MG63 (cell line): ENCODE measurements at regions not wholly inside any gene's neighbourhood (a gene's known extent, or its start where the extent isn't known, plus 50 kb on each side); places are given as distances from the start of the nearest gene placed in this dataset.

ENCODE experiments used
- DNase-seq: peaks from one replicate; pipeline ENCODE4 v3.0.0-alpha.2; 2020
- H3K27me3 ChIP-seq: fragments of 250-450 bp; sonication (Bioruptor Pico); 2 replicates; pipeline ENCODE4 v1.5.1; 2020; ENCODE audit warnings: mild to moderate bottlenecking, moderate library complexity
- H3K36me3 ChIP-seq: fragments of 250-450 bp; sonication (Bioruptor Pico); 2 replicates; pipeline ENCODE4 v1.5.1; 2020; ENCODE audit warnings: mild to moderate bottlenecking, moderate library complexity
- H3K4me3 ChIP-seq: fragments of 250-450 bp; sonication (Bioruptor Pico); 2 replicates; pipeline ENCODE4 v1.5.1; 2020; ENCODE audit warnings: mild to moderate bottlenecking, moderate library complexity
- H3K9me3 ChIP-seq: fragments of 250-450 bp; sonication (Bioruptor Pico); 2 replicates; pipeline ENCODE4 v1.5.1; 2020; ENCODE audit warnings: mild to moderate bottlenecking, moderate library complexity

- H3K27me3 ChIP-seq: no peaks in the 10 kb centered on the region
- peak; percentile 80 for DNase-seq
Measured at GRCh38 chr16:65660390-65660789, 538.5 kb upstream of the CDH11 start.

DNA sequence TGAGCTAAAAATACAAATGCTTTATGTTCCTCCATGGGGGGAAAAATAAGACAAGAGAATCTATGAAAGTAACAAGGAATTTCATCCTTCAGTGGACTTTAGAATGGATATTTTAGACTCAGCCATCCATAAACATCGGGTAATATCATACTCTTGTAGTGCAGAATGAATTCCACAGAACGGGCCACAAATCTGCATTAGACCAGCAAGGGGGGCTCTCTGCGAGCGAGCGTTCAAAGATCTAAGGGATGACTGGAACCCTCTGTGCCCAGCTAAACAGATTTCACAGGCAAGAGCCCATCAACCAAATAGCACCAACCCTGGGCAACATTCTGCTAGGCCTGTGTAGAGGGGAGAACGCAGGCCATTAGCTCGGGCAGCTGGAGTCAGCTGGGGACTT is 537.9 kb upstream of the CDH11 start:
- H3K4me3 ChIP-seq: no peak overlapping the region
- H3K36me3 ChIP-seq: no peaks in the 10 kb centered on the region
- no peaks in the 10 kb centered on the region for H3K27me3 ChIP-seq
- no peaks in the 10 kb centered on the region for H3K9me3 ChIP-seq
- DNase-seq: no peak

More at GRCh38 chr16:65660390-65660789, 538.5 kb upstream of the CDH11 start:
- Histone ChIP-seq H3K9me3 (no peaks in the 10 kb centered on the region), H3K4me3 (no peak overlapping the region), H3K36me3 (no peaks in the 10 kb centered on the region)

- Histone ChIP-seq H3K27me3 (no peaks in the 10 kb centered on the region), H3K4me3 (no peak overlapping the region), H3K36me3 (no peaks in the 10 kb centered on the region), H3K9me3 (no peaks in the 10 kb centered on the region)
- DNase-seq: peak; percentile 75
Measured at GRCh38 chr16:65658787-65659220, 536.9 kb upstream of the CDH11 start.

- H3K36me3 ChIP-seq: no peaks in the 10 kb centered on the region
- no peaks in the 10 kb centered on the region for H3K9me3 ChIP-seq
- peak; percentile 90 for DNase-seq
Measured at GRCh38 chr16:65658349-65658748, 536.5 kb upstream of the CDH11 start.

GRCh38 chr16:65657556-65657955 is 535.7 kb upstream of the CDH11 start:
- no peaks in the 10 kb centered on the region for H3K27me3 ChIP-seq
- DNase-seq: no peak
- H3K36me3 ChIP-seq: no peaks in the 10 kb centered on the region
- no peaks in the 10 kb centered on the region for H3K9me3 ChIP-seq
- no peak overlapping the region for H3K4me3 ChIP-seq

More at GRCh38 chr16:65658349-65658748, 536.5 kb upstream of the CDH11 start:
- no peak overlapping the region for H3K4me3 ChIP-seq
- no peaks in the 10 kb centered on the region for H3K27me3 ChIP-seq

DNA sequence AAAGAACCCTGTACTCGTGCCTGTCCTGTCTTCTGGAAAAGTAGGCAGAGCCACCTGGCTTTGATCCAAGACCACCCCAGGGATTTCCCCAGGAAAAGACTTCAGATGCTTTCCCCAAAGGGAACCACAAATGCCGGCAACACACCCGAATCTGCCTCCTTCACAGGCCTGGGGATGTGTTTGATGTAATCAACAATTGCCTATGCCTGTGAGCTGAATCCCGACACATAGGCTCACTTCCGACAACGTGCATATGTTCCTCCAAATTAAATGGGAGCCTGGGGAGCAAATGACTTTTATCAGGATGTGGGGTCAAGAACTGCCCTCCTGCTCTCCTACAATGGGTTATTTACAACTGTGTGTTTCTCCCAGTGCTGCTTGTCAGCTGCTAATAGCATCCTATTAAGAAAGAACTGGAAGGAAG is 535.2 kb upstream of the CDH11 start:
- Histone ChIP-seq H3K27me3 (no peaks in the 10 kb centered on the region), H3K36me3 (no peaks in the 10 kb centered on the region), H3K9me3 (no peaks in the 10 kb centered on the region), H3K4me3 (no peak overlapping the region)
- DNase-seq: no peak

DNA sequence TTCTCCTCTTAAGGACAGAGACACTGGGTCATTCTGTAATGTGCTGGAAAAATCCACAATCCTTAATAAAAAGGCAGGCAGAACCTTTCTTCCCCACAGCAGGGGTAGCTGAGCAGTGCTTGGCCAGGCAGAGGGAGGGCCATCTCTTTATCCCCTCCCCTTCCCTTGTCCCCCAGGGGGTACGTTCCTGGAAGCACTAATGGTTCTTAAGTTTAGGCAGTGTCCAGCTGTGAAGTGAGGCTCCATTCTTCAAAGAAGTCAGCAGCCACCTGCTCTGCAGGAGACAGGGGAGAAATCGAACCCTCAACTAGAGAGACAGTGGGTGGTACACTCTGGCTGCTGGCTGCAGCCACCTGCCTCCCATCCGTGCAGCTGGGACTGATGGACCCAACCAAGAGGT is 533.9 kb upstream of the CDH11 start:
- H3K36me3 ChIP-seq: no peaks in the 10 kb centered on the region
- H3K4me3 ChIP-seq: no peak overlapping the region
- no peaks in the 10 kb centered on the region for H3K9me3 ChIP-seq
- no peak for DNase-seq
- H3K27me3 ChIP-seq: no peaks in the 10 kb centered on the region

GRCh38 chr16:65648101-65648500 is 526.2 kb upstream of the CDH11 start:
- no peaks in the 10 kb centered on the region for H3K27me3 ChIP-seq
- no peaks in the 10 kb centered on the region for H3K36me3 ChIP-seq
- H3K9me3 ChIP-seq: no peaks in the 10 kb centered on the region
- H3K4me3 ChIP-seq: no peak overlapping the region
- no peak for DNase-seq

DNA sequence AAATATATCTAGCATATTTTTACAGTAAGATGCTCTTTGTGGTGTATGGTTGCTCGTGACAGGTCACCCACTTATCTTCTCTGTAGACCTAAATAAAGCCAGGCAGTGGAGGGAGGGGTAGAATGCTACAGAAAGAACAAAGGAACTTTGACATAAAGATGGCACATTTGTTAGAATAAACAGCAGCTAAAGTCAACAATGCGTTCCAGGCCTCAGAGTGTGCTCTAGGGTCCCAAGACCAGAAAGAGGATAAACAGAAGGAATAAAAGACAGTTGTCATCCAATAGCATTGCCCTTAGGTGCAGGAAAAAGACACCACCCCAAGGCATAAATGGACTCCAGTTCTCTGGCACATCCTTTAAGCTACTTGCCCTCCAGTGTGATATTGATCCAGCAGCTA is 523.0 kb upstream of the CDH11 start:
- H3K9me3 ChIP-seq: no peaks in the 10 kb centered on the region

GRCh38 chr16:65641762-65642289 is 520.0 kb upstream of the CDH11 start:
- Histone ChIP-seq H3K36me3 (no peaks in the 10 kb centered on the region), H3K4me3 (no peak overlapping the region), H3K27me3 (no peaks in the 10 kb centered on the region), H3K9me3 (no peaks in the 10 kb centered on the region)
- no peak for DNase-seq

More for the DNA sequence above, 523.0 kb upstream of the CDH11 start:
- Histone ChIP-seq H3K27me3 (no peaks in the 10 kb centered on the region), H3K36me3 (no peaks in the 10 kb centered on the region), H3K4me3 (no peak overlapping the region)
- no peak for DNase-seq

- Histone ChIP-seq H3K27me3 (no peaks in the 10 kb centered on the region), H3K4me3 (no peak overlapping the region), H3K36me3 (no peaks in the 10 kb centered on the region), H3K9me3 (no peaks in the 10 kb centered on the region)
- DNase-seq: no peak
Measured at GRCh38 chr16:65641049-65641761, 519.3 kb upstream of the CDH11 start.

DNA sequence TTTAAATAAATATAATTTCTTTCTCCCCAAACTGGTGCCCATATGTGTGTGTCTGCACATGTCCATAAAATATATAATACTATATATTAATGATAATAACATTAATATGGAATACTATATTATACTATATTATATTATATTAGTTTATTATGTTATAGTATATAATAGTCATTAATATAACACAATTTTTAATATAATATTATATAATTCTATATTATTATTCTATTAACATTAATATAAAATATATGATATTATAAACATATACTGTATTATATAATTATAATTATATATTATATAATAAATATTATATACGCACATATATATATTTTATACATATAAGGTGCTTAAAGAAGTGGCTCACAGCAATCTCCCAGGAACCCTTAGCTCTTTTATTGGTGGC is 513.0 kb upstream of the CDH11 start:
- Histone ChIP-seq H3K36me3 (no peaks in the 10 kb centered on the region), H3K9me3 (no peaks in the 10 kb centered on the region), H3K27me3 (no peaks in the 10 kb centered on the region), H3K4me3 (no peak overlapping the region)
- DNase-seq: no peak

DNA sequence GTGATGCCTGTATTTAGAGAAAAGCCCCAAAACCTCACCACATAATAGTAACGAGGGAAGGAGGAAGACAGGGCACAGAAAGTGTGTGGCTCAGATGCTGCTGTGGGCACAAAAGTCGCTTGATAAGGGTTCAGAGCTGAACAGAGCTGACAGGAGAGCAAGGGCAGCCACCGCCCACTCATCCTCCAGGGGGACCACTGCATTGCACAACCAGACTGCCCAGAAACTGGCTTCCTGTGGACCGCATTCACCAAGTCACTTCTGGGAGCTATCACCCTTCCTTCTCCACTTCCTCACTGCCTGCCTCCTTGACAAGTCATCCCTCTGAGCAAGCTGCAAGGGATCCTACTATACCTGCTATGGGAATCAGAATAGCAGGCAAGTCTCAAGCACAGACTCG is 512.4 kb upstream of the CDH11 start:
- DNase-seq: no peak
- H3K27me3 ChIP-seq: no peaks in the 10 kb centered on the region
- H3K9me3 ChIP-seq: no peaks in the 10 kb centered on the region
- no peak overlapping the region for H3K4me3 ChIP-seq
- H3K36me3 ChIP-seq: no peaks in the 10 kb centered on the region

- Histone ChIP-seq H3K9me3 (no peaks in the 10 kb centered on the region), H3K4me3 (no peak overlapping the region), H3K27me3 (no peaks in the 10 kb centered on the region), H3K36me3 (no peaks in the 10 kb centered on the region)
- DNase-seq: no peak
Measured at GRCh38 chr16:65624666-65625065, 502.8 kb upstream of the CDH11 start.

GRCh38 chr16:65624229-65624628 is 502.4 kb upstream of the CDH11 start:
- no peaks in the 10 kb centered on the region for H3K9me3 ChIP-seq
- no peaks in the 10 kb centered on the region for H3K27me3 ChIP-seq
- DNase-seq: no peak
- H3K36me3 ChIP-seq: no peaks in the 10 kb centered on the region
- H3K4me3 ChIP-seq: no peak overlapping the region

DNA sequence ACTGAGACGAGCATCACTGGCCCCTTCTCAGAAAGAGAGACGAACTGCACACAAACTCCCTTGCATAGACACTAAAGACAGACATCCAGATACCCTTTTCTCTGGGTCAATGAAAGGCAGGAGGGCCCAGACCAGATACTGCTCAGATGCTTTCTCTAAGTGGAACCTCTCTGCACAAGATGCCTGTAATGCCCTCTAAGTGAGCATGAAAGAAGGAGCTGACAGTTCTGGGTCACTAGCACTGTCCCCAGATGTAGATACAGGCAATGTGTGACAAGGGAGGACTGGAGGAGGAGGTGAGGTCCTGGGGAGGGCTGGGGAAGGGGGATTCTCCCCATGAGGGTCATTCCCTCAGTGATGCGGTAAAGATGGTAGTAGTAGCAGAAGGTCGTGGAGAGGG is 501.0 kb upstream of the CDH11 start:
- Histone ChIP-seq H3K36me3 (no peaks in the 10 kb centered on the region), H3K27me3 (no peaks in the 10 kb centered on the region), H3K4me3 (no peak overlapping the region), H3K9me3 (no peaks in the 10 kb centered on the region)
- DNase-seq: no peak

DNA sequence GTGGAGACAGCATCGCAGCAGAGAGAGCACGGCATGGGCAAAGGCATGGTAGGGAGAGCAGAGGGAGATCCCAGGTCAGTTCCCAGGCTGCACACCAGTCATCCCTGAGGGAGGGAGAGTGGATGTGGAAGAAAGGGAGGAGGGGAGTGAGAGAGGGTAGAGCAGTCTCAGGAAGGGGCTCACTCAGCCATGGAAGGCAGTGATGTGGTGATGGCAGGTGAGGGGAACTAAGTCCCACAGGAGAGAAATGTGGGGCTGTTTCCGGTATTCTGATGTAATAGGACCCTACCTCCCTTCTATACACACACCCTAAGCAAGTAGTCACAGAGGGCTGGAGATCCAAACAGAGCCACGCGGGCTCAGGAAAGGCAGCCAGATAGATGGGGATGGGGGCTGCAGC is 500.3 kb upstream of the CDH11 start:
- Histone ChIP-seq H3K27me3 (no peaks in the 10 kb centered on the region), H3K9me3 (no peaks in the 10 kb centered on the region), H3K4me3 (no peak overlapping the region), H3K36me3 (no peaks in the 10 kb centered on the region)
- no peak for DNase-seq

DNA sequence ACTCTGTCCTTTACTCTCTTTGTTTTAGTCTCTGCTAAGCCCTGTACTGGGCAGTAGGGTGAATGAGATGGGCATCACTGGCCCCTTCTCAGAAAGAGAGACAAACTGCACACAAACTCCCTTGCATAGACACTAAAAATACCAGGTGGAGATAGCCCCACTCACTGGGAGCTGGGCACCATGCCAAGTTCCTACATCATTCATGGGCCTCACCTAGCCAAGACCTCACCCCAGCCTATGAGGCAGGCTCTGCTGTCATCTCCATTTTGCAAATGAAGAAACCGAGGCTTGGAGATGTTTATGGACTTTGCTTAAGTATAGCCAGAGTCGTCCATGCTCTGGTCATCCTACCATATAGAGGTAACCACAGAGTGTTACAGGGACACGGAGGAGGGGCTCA is 499.8 kb upstream of the CDH11 start:
- Histone ChIP-seq H3K4me3 (no peak overlapping the region), H3K9me3 (no peaks in the 10 kb centered on the region), H3K36me3 (no peaks in the 10 kb centered on the region), H3K27me3 (no peaks in the 10 kb centered on the region)
- DNase-seq: no peak
